HEK293 (cell line): ENCODE measurements at regions not wholly inside any gene's neighbourhood (a gene's known extent, or its start where the extent isn't known, plus 50 kb on each side); places are given as distances from the start of the nearest gene placed in this dataset.

ENCODE experiments used
- CTCF ChIA-PET: fragments of 350-600 bp; formaldehyde crosslinking; extraction: SDS; loops from one replicate; lab custom pipeline; 2021; ENCODE audit warnings: antibody characterized with exemption; lab: Yijun Ruan, JAX
- POLR2A ChIA-PET: fragments of 300-600 bp; formaldehyde crosslinking; extraction: SDS; loops from one replicate; lab custom pipeline; 2020; ENCODE audit warnings: antibody characterized with exemption, inconsistent platforms; lab: Yijun Ruan, JAX
- H3K27ac ChIP-seq: fragments of 200-500 bp; sonication (Bioruptor generic); 2 replicates; pipeline ENCODE4 v1.5.1; 2014; ENCODE audit warnings: low read depth, low read length, control low read depth, inconsistent platforms; ENCODE audit errors: extremely low read depth
- H3K36me3 ChIP-seq, 2 experiments: fragments of 200-500 bp in 1 of 2; sonication (Bioruptor generic) in 1 of 2; 1 replicate in 1 of 2; 2 replicates in 1 of 2; pipeline ENCODE4 v1.5.1; 2014 to 2017; ENCODE audit warnings: inconsistent platforms in 2 of 2, low read length in 2 of 2; ENCODE audit not compliant: control insufficient read depth in 2 of 2, insufficient read depth in 1 of 2
- H3K4me1 ChIP-seq: fragments of 200-500 bp; sonication (Bioruptor generic); 2 replicates; pipeline ENCODE4 v1.5.1; 2014; ENCODE audit warnings: mild to moderate bottlenecking, low read length, inconsistent platforms; ENCODE audit not compliant: control insufficient read depth, insufficient read depth
- H3K4me3 ChIP-seq: 2 replicates; pipeline ENCODE4 v1.5.1; 2011; ENCODE audit warnings: low read depth, mild to moderate bottlenecking, control low read depth, low read length, moderate library complexity
- H3K9me3 ChIP-seq: fragments of 200-500 bp; sonication (Bioruptor generic); 2 replicates; pipeline ENCODE4 v1.5.1; 2014; ENCODE audit warnings: low read depth, low read length, inconsistent platforms; ENCODE audit not compliant: control insufficient read depth, insufficient read depth
- BCL11B ChIP-seq: fragments of 450-650 bp; formaldehyde crosslinking; IDR thresholded peaks from 2 replicates; pipeline ENCODE4 v1.5.1; 2016; ENCODE audit warnings: low read depth, missing biosample characterization, missing genetic modification characterization
- GFI1B ChIP-seq: fragments of 450-650 bp; formaldehyde crosslinking; IDR thresholded peaks from 2 replicates; pipeline ENCODE4 v1.5.1; 2016; ENCODE audit warnings: missing biosample characterization, missing genetic modification characterization
- GLI4 ChIP-seq: fragments of 450-650 bp; formaldehyde crosslinking; IDR thresholded peaks from 2 replicates; pipeline ENCODE4 v1.5.1; 2016; ENCODE audit warnings: missing biosample characterization, missing genetic modification characterization
- KLF10 ChIP-seq: fragments of 450-650 bp; IDR thresholded peaks from 2 replicates; pipeline ENCODE4 v1.5.1; 2018; ENCODE audit warnings: missing biosample characterization, mild to moderate bottlenecking, missing genetic modification characterization
- OVOL3 ChIP-seq: fragments of 450-650 bp; formaldehyde crosslinking; IDR thresholded peaks from 2 replicates; pipeline ENCODE4 v1.5.1; 2016; ENCODE audit warnings: missing biosample characterization, missing genetic modification characterization
- SALL2 ChIP-seq: fragments of 450-650 bp; formaldehyde crosslinking; IDR thresholded peaks from 2 replicates; pipeline ENCODE4 v1.5.0; 2017; ENCODE audit warnings: missing biosample characterization, mild to moderate bottlenecking, missing genetic modification characterization, borderline replicate concordance
- SETDB1 ChIP-seq: IDR thresholded peaks from one replicate; pipeline ENCODE4 v1.6.1; 2017; ENCODE audit warnings: mild to moderate bottlenecking, low read length, moderate library complexity, mixed read lengths; ENCODE audit not compliant: insufficient read length
- ZFP41 ChIP-seq: fragments of 450-650 bp; formaldehyde crosslinking; IDR thresholded peaks from 2 replicates; pipeline ENCODE4 v1.5.1; 2016; ENCODE audit warnings: missing biosample characterization, missing genetic modification characterization, borderline replicate concordance
- ZIC2 ChIP-seq: fragments of 450-650 bp; formaldehyde crosslinking; IDR thresholded peaks from 2 replicates; pipeline ENCODE4 v1.5.1; 2016; ENCODE audit warnings: missing biosample characterization, missing genetic modification characterization
- ZNF114 ChIP-seq: fragments of 450-650 bp; formaldehyde crosslinking; IDR thresholded peaks from 2 replicates; pipeline ENCODE4 v1.5.0; 2017; ENCODE audit warnings: missing biosample characterization, missing genetic modification characterization
- ZNF146 ChIP-seq: fragments of 450-650 bp; formaldehyde crosslinking; IDR thresholded peaks from 2 replicates; pipeline ENCODE4 v1.5.1; 2016; ENCODE audit warnings: missing biosample characterization, missing genetic modification characterization
- ZNF155 ChIP-seq: fragments of 450-650 bp; formaldehyde crosslinking; IDR thresholded peaks from 2 replicates; pipeline ENCODE4 v1.5.1; 2016; ENCODE audit warnings: missing biosample characterization, missing genetic modification characterization
- ZNF202 ChIP-seq: fragments of 450-650 bp; formaldehyde crosslinking; IDR thresholded peaks from 2 replicates; pipeline ENCODE4 v1.5.1; 2016; ENCODE audit warnings: missing biosample characterization, missing genetic modification characterization, borderline replicate concordance
- ZNF335 ChIP-seq: fragments of 450-650 bp; formaldehyde crosslinking; conservative IDR thresholded peaks from 2 replicates; pipeline ENCODE4 v1.5.1; 2016; ENCODE audit warnings: missing biosample characterization, missing genetic modification characterization
- ZNF391 ChIP-seq: fragments of 450-650 bp; formaldehyde crosslinking; IDR thresholded peaks from 2 replicates; pipeline ENCODE4 v1.5.1; 2016; ENCODE audit warnings: low read depth, missing biosample characterization, missing genetic modification characterization, borderline replicate concordance
- ZNF423 ChIP-seq: fragments of 450-650 bp; formaldehyde crosslinking; IDR thresholded peaks from 2 replicates; pipeline ENCODE4 v1.5.1; 2016; ENCODE audit warnings: missing biosample characterization, missing genetic modification characterization
- ZNF501 ChIP-seq: fragments of 450-650 bp; formaldehyde crosslinking; IDR thresholded peaks from 2 replicates; pipeline ENCODE4 v1.5.1; 2016; ENCODE audit warnings: missing biosample characterization, missing genetic modification characterization
- ZNF624 ChIP-seq: fragments of 450-650 bp; formaldehyde crosslinking; IDR thresholded peaks from 2 replicates; pipeline ENCODE4 v1.5.1; 2017; ENCODE audit warnings: missing biosample characterization, missing genetic modification characterization
- ZNF701 ChIP-seq: fragments of 450-650 bp; formaldehyde crosslinking; IDR thresholded peaks from 2 replicates; pipeline ENCODE4 v1.5.1; 2016; ENCODE audit warnings: missing biosample characterization, missing genetic modification characterization
- ZNF707 ChIP-seq: fragments of 450-650 bp; formaldehyde crosslinking; IDR thresholded peaks from 2 replicates; pipeline ENCODE4 v1.5.1; 2016; ENCODE audit warnings: missing biosample characterization, missing genetic modification characterization
- ZNF777 ChIP-seq: fragments of 450-650 bp; formaldehyde crosslinking; IDR thresholded peaks from 2 replicates; pipeline ENCODE4 v1.5.1; 2017; ENCODE audit warnings: missing biosample characterization, missing genetic modification characterization, borderline replicate concordance
- TF ChIP-seq, protein P1 (sequence below): fragments of 450-650 bp; formaldehyde crosslinking; conservative IDR thresholded peaks from 2 replicates; pipeline ENCODE4 v1.5.1; 2016; ENCODE audit warnings: low read depth, missing biosample characterization, missing genetic modification characterization
- TF ChIP-seq, protein P2 (sequence below): fragments of 450-650 bp; formaldehyde crosslinking; IDR thresholded peaks from 2 replicates; pipeline ENCODE4 v1.5.1; 2016; ENCODE audit warnings: missing biosample characterization, missing genetic modification characterization
- TF ChIP-seq, protein P3 (sequence below): fragments of 450-650 bp; IDR thresholded peaks from 2 replicates; pipeline ENCODE4 v1.5.1; 2018; ENCODE audit warnings: missing biosample characterization, mild to moderate bottlenecking, missing genetic modification characterization
- TF ChIP-seq, protein P4 (sequence below): fragments of 450-650 bp; formaldehyde crosslinking; IDR thresholded peaks from 2 replicates; pipeline ENCODE4 v1.5.1; 2016; ENCODE audit warnings: missing biosample characterization, missing genetic modification characterization

DNA sequence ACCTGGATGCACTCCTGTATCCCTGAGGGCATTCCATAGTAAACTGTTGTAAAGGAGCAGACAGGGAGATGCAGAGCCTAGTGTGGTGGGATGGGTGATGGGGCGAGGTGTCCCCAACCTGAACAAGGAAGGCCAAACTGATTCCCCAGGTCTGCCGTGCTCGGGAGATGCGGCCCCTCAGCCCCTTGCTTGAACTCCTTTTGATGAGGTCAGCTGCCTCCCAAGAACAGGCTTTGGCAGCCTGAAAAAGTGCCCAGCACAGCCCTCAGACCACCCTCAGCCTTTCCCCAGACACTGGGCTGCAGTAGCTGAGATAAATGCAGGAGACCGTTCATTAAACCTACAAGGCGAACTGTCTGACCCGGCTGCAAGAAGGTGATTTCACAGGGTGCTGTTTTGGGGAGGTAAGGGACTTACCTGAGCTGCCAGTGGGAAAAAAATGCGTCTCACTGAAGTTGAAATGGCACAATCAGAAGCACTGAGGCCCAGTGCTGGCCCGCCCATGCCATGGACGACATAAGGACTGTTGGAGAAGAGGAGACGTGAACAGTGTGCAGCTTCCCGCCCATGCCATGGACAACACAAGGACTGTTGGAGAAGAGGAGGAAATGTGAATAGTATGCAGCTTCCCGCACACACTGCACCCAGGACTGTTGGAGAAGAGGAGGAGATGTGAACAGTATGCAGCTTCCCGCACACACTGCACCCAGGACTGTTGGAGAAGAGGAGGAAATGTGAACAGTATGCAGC, 148.4 kb upstream of the FAM20C start (continued):
- TF ChIP-seq, protein P1, sequence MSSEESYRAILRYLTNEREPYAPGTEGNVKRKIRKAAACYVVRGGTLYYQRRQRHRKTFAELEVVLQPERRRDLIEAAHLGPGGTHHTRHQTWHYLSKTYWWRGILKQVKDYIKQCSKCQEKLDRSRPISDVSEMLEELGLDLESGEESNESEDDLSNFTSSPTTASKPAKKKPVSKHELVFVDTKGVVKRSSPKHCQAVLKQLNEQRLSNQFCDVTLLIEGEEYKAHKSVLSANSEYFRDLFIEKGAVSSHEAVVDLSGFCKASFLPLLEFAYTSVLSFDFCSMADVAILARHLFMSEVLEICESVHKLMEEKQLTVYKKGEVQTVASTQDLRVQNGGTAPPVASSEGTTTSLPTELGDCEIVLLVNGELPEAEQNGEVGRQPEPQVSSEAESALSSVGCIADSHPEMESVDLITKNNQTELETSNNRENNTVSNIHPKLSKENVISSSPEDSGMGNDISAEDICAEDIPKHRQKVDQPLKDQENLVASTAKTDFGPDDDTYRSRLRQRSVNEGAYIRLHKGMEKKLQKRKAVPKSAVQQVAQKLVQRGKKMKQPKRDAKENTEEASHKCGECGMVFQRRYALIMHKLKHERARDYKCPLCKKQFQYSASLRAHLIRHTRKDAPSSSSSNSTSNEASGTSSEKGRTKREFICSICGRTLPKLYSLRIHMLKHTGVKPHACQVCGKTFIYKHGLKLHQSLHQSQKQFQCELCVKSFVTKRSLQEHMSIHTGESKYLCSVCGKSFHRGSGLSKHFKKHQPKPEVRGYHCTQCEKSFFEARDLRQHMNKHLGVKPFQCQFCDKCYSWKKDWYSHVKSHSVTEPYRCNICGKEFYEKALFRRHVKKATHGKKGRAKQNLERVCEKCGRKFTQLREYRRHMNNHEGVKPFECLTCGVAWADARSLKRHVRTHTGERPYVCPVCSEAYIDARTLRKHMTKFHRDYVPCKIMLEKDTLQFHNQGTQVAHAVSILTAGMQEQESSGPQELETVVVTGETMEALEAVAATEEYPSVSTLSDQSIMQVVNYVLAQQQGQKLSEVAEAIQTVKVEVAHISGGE (tag by site-specific recombination) = no peak
- no peak for TF ChIP-seq ZNF707
- no peak for TF ChIP-seq ZNF146 (tag by site-specific recombination)
- TF ChIP-seq GLI4 (tag by site-specific recombination) = no peak
- TF ChIP-seq KLF10 = no peak
- no peak for TF ChIP-seq ZNF423 (tag by site-specific recombination)
- no peak for TF ChIP-seq GFI1B (tag by site-specific recombination)
- no peak for TF ChIP-seq ZNF114

DNA sequence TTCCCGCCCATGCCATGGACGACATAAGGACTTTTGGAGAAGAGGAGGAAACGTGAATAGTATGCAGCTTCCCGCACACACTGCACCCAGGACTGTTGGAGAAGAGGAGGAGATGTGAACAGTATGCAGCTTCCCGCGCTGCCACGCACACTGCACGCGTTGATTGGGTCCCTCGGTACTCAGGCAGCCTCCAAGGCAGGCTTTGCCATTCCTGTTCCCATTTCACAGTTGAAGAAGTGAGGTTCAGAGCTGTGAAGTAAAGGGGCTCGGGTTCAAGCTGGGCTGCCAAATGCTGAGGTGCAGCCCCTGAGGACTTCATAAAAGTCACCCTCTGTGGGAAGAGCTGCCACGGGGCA, 147.9 kb upstream of the FAM20C start:
- no peaks in the 10 kb centered on the region for H3K4me1 ChIP-seq
- no peaks in the 10 kb centered on the region for H3K9me3 ChIP-seq
- H3K36me3 ChIP-seq = no peaks in the 10 kb centered on the region
- no peak overlapping the region for H3K27ac ChIP-seq
- POLR2A ChIA-PET = no interaction called here
- CTCF ChIA-PET = interaction anchor here (1.0 kb wide), 1 partner anchor 11 kb away, joined by 4 read pairs; no protein-coding TSS in a partner anchor
- no peak overlapping the region for H3K4me3 ChIP-seq
- TF ChIP-seq ZNF624 (tag by site-specific recombination) (no peak), ZNF777 (tag by site-specific recombination) (no peak), ZNF202 (tag by site-specific recombination) (no peak), ZNF155 (no peak), ZNF701 (tag by site-specific recombination) (no peak), SALL2 (tag by site-specific recombination) (no peak), ZNF423 (tag by site-specific recombination) (no peak), GLI4 (tag by site-specific recombination) (no peak), BCL11B (no peak), SETDB1 (no peak), ZNF501 (tag by site-specific recombination) (no peak), ZIC2 (no peak), ZNF391 (tag by site-specific recombination) (no peak), ZFP41 (tag by site-specific recombination) (no peak), ZNF335 (tag by site-specific recombination) (no peak), OVOL3 (tag by site-specific recombination) (no peak)
- TF ChIP-seq, protein P2, sequence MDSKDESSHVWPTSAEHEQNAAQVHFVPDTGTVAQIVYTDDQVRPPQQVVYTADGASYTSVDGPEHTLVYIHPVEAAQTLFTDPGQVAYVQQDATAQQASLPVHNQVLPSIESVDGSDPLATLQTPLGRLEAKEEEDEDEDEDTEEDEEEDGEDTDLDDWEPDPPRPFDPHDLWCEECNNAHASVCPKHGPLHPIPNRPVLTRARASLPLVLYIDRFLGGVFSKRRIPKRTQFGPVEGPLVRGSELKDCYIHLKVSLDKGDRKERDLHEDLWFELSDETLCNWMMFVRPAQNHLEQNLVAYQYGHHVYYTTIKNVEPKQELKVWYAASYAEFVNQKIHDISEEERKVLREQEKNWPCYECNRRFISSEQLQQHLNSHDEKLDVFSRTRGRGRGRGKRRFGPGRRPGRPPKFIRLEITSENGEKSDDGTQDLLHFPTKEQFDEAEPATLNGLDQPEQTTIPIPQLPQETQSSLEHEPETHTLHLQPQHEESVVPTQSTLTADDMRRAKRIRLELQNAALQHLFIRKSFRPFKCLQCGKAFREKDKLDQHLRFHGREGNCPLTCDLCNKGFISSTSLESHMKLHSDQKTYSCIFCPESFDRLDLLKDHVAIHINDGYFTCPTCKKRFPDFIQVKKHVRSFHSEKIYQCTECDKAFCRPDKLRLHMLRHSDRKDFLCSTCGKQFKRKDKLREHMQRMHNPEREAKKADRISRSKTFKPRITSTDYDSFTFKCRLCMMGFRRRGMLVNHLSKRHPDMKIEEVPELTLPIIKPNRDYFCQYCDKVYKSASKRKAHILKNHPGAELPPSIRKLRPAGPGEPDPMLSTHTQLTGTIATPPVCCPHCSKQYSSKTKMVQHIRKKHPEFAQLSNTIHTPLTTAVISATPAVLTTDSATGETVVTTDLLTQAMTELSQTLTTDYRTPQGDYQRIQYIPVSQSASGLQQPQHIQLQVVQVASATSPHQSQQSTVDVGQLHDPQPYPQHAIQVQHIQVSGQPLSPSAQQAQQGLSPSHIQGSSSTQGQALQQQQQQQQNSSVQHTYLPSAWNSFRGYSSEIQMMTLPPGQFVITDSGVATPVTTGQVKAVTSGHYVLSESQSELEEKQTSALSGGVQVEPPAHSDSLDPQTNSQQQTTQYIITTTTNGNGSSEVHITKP (tag by site-specific recombination) = no peak
- TF ChIP-seq, protein P3, sequence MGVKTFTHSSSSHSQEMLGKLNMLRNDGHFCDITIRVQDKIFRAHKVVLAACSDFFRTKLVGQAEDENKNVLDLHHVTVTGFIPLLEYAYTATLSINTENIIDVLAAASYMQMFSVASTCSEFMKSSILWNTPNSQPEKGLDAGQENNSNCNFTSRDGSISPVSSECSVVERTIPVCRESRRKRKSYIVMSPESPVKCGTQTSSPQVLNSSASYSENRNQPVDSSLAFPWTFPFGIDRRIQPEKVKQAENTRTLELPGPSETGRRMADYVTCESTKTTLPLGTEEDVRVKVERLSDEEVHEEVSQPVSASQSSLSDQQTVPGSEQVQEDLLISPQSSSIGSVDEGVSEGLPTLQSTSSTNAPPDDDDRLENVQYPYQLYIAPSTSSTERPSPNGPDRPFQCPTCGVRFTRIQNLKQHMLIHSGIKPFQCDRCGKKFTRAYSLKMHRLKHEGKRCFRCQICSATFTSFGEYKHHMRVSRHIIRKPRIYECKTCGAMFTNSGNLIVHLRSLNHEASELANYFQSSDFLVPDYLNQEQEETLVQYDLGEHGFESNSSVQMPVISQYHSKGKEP (tag by site-specific recombination) = no peak
- TF ChIP-seq, protein P4, sequence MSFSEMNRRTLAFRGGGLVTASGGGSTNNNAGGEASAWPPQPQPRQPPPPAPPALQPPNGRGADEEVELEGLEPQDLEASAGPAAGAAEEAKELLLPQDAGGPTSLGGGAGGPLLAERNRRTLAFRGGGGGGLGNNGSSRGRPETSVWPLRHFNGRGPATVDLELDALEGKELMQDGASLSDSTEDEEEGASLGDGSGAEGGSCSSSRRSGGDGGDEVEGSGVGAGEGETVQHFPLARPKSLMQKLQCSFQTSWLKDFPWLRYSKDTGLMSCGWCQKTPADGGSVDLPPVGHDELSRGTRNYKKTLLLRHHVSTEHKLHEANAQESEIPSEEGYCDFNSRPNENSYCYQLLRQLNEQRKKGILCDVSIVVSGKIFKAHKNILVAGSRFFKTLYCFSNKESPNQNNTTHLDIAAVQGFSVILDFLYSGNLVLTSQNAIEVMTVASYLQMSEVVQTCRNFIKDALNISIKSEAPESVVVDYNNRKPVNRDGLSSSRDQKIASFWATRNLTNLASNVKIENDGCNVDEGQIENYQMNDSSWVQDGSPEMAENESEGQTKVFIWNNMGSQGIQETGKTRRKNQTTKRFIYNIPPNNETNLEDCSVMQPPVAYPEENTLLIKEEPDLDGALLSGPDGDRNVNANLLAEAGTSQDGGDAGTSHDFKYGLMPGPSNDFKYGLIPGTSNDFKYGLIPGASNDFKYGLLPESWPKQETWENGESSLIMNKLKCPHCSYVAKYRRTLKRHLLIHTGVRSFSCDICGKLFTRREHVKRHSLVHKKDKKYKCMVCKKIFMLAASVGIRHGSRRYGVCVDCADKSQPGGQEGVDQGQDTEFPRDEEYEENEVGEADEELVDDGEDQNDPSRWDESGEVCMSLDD = no peak
